Endothelial cell of umbilical vein (primary cell): ENCODE measurements at regions not wholly inside any gene's neighbourhood (a gene's known extent, or its start where the extent isn't known, plus 50 kb on each side); places are given as distances from the start of the nearest gene placed in this dataset.

Experiments used
- CTCF ChIP-seq, 2 donors: IDR thresholded peaks; 1 replicate in 1 of 2; 2 replicates in 1 of 2; pipeline ENCODE4 v1.5.1; 2011; ENCODE audit warnings: low read length in 2 of 2, mild to moderate bottlenecking in 2 of 2, moderate library complexity in 2 of 2, control low read depth in 1 of 2, inconsistent platforms in 1 of 2, low read depth in 1 of 2; ENCODE audit not compliant: insufficient read depth in 1 of 2; ENCODE audit errors: extremely low read depth in 1 of 2
- EZH2 ChIP-seq: IDR thresholded peaks from 2 replicates; pipeline ENCODE4 v1.6.1; 2012; ENCODE audit warnings: borderline replicate concordance, low read depth, mild to moderate bottlenecking, moderate library complexity, low read length, inconsistent platforms; ENCODE audit not compliant: severe bottlenecking
- FOS ChIP-seq: IDR thresholded peaks from 2 replicates; pipeline ENCODE4 v1.6.1; 2011; ENCODE audit warnings: mild to moderate bottlenecking, low read length, moderate library complexity, borderline replicate concordance; ENCODE audit not compliant: insufficient read depth
- GATA2 ChIP-seq: IDR thresholded peaks from 2 replicates; pipeline ENCODE4 v1.7.0; 2011; ENCODE audit warnings: low read depth, mild to moderate bottlenecking, moderate library complexity, mixed read lengths, low read length; ENCODE audit not compliant: insufficient read length, insufficient read depth
- JUN ChIP-seq: IDR thresholded peaks from 2 replicates; pipeline ENCODE4 v1.6.1; 2011; ENCODE audit warnings: borderline replicate concordance, low read depth; ENCODE audit not compliant: insufficient read length, insufficient read depth
- MAX ChIP-seq: IDR thresholded peaks from 2 replicates; pipeline ENCODE4 v1.6.1; 2011; ENCODE audit not compliant: insufficient read depth, insufficient read length
- MYC ChIP-seq: IDR thresholded peaks from one replicate; pipeline ENCODE4 v1.6.1; 2011; ENCODE audit warnings: mild to moderate bottlenecking, low read depth, low read length
- POLR2A ChIP-seq: IDR thresholded peaks from 2 replicates; pipeline ENCODE4 v1.6.1; 2012; ENCODE audit warnings: low read depth, mild to moderate bottlenecking, control low read depth, low read length
- POLR2AphosphoS5 ChIP-seq: IDR thresholded peaks from 2 replicates; pipeline ENCODE4 v1.6.1; 2012; ENCODE audit warnings: low read depth, mild to moderate bottlenecking, control low read depth, low read length, moderate library complexity; ENCODE audit not compliant: insufficient read depth

GRCh38 chr2:240250150-240250984 lies 109.9 kb upstream of the OTOS start:
- TF ChIP-seq CTCF (IDR thresholded peaks at IDR 0.05; ENCODE audit: extremely low read depth in 1 of 2, insufficient read depth in 1 of 2, low read depth in 1 of 2, low read length in 2 of 2), result no peak
- TF ChIP-seq MYC, result no peak
- TF ChIP-seq POLR2A, result no peak
- TF ChIP-seq GATA2, result no peak
- TF ChIP-seq JUN, result no peak
- no peak for TF ChIP-seq EZH2
- TF ChIP-seq POLR2AphosphoS5, result no peak
- TF ChIP-seq FOS, result no peak
- no peak for TF ChIP-seq MAX
